HCT116 (cell line): ENCODE measurements at regions not wholly inside any gene's neighbourhood (a gene's known extent, or its start where the extent isn't known, plus 50 kb on each side); places are given as distances from the start of the nearest gene placed in this dataset.

ENCODE experiments used
- ATAC-seq: fragments of 200-7000 bp; cut with Tn5 transposase; 2 replicates; pipeline ENCODE4 v1.9.1; 2020; ENCODE audit warnings: mild to moderate bottlenecking, moderate library complexity
- BruUV-seq: library from RNA; stranded (reverse); fragments of 400-500 nt; replicated peaks from 2 replicates; lab custom pipeline; 2021; lab: Mats Ljungman, UMichigan
- CTCF ChIA-PET: fragments of 300-600 bp; sonication (Branson Sonifier 250); formaldehyde crosslinking; loops from one replicate; lab custom pipeline; 2021; ENCODE audit warnings: antibody characterized with exemption; lab: Charles Lee
- POLR2A ChIA-PET: fragments of 300-600, 350-600 bp; sonication (Branson Sonifier 250); formaldehyde crosslinking; loops from one replicate; lab custom pipeline; 2021; ENCODE audit warnings: antibody characterized with exemption; lab: Charles Lee
- RAD21 ChIA-PET, 2 experiments: fragments of 300-600 bp; sonication (Branson Sonifier 250); formaldehyde crosslinking; loops; one replicate each; lab custom pipeline; 2023; ENCODE audit warnings: low total read pairs in 2 of 2; ENCODE audit not compliant: uncharacterized antibody in 2 of 2, unreplicated experiment in 2 of 2, low non-redundant PET in 1 of 2; lab: Charles Lee
- DNase-seq: peaks from one replicate; pipeline ENCODE4 v3.0.0-alpha.2; 2010; ENCODE audit warnings: low read depth, low spot score
- H2AFZ ChIP-seq: fragments of 200-600 bp; shearing (Covaris generic), sonication (generic); 2 replicates; pipeline ENCODE4 v1.6.1; 2017; ENCODE audit warnings: low read depth, mixed run types, mixed read lengths, antibody characterized with exemption, low read length; ENCODE audit not compliant: poor library complexity, severe bottlenecking
- H3K27ac ChIP-seq: 2 replicates; pipeline ENCODE4 v1.5.1; 2012; ENCODE audit warnings: low read depth, low read length
- H3K27me3 ChIP-seq: fragments of 200-600 bp; sonication (generic); 2 replicates; pipeline ENCODE4 v1.6.1; 2016; ENCODE audit warnings: mixed run types, low read length, mixed read lengths; ENCODE audit not compliant: insufficient read depth
- H3K36me3 ChIP-seq, 2 experiments: fragments of 200-500 bp in 1 of 2; fragments of 200-600 bp in 1 of 2; sonication (Bioruptor generic) in 1 of 2; sonication (generic) in 1 of 2; 2 replicates each; pipeline versions ENCODE4 v1.5.1 to v1.6.1; 2014 to 2016; ENCODE audit warnings: low read length in 2 of 2, inconsistent platforms in 1 of 2, mixed read lengths in 1 of 2, mixed run types in 1 of 2; ENCODE audit not compliant: insufficient read depth in 2 of 2, control insufficient read depth in 1 of 2
- H3K4me1 ChIP-seq, 2 experiments: fragments of 200-600 bp in 1 of 2; sonication (generic) in 1 of 2; 2 replicates each; pipeline versions ENCODE4 v1.5.1 to v1.6.1; 2012 to 2017; ENCODE audit warnings: low read length in 2 of 2, inconsistent platforms in 1 of 2, mild to moderate bottlenecking in 1 of 2, mixed read lengths in 1 of 2, mixed run types in 1 of 2, moderate library complexity in 1 of 2; ENCODE audit not compliant: insufficient read depth in 2 of 2, control insufficient read depth in 1 of 2
- H3K4me2 ChIP-seq: fragments of 200-600 bp; sonication (generic); 2 replicates; pipeline ENCODE4 v1.6.1; 2017; ENCODE audit warnings: mixed run types, low read length, mixed read lengths
- H3K4me3 ChIP-seq, 2 experiments: fragments of 200-600 bp in 1 of 2; sonication (generic) in 1 of 2; replicated peaks in 1 of 2; 2 replicates each; pipeline ENCODE4 v1.5.1; 2011 to 2016; ENCODE audit warnings: low read length in 2 of 2, control low read depth in 1 of 2, low read depth in 1 of 2, mild to moderate bottlenecking in 1 of 2, mixed read lengths in 1 of 2, mixed run types in 1 of 2
- H3K79me2 ChIP-seq: fragments of 200-600 bp; sonication (generic); 2 replicates; pipeline ENCODE4 v1.6.1; 2017; ENCODE audit warnings: mild to moderate bottlenecking, mixed run types, low read length, moderate library complexity, mixed read lengths; ENCODE audit not compliant: insufficient read depth
- H3K9ac ChIP-seq: fragments of 200-600 bp; sonication (generic); 2 replicates; pipeline ENCODE4 v1.6.1; 2016; ENCODE audit warnings: low read length, mixed read lengths
- H3K9me2 ChIP-seq: fragments of 200-600 bp; sonication (generic), shearing (Covaris generic); 2 replicates; pipeline ENCODE4 v1.6.1; 2017; ENCODE audit warnings: mixed run types, mild to moderate bottlenecking, moderate library complexity; ENCODE audit not compliant: insufficient read depth
- H3K9me3 ChIP-seq, 2 experiments: fragments of 200-500 bp in 1 of 2; fragments of 200-600 bp in 1 of 2; sonication (Bioruptor generic) in 1 of 2; sonication (generic) in 1 of 2; 2 replicates each; pipeline ENCODE4 v1.6.1; 2014 to 2017; ENCODE audit warnings: low read length in 2 of 2, mixed read lengths in 2 of 2, inconsistent platforms in 1 of 2, low read depth in 1 of 2, mild to moderate bottlenecking in 1 of 2, mixed run types in 1 of 2, moderate library complexity in 1 of 2; ENCODE audit not compliant: control insufficient read depth in 1 of 2, insufficient read depth in 1 of 2
- H4K20me1 ChIP-seq: fragments of 200-600 bp; sonication (generic), shearing (Covaris generic); 2 replicates; pipeline ENCODE4 v1.6.1; 2017; ENCODE audit warnings: mixed run types, mild to moderate bottlenecking, moderate library complexity; ENCODE audit not compliant: insufficient read depth
- CBX3 ChIP-seq: IDR thresholded peaks from 2 replicates; pipeline ENCODE4 v1.6.1; 2012; ENCODE audit warnings: low read depth
- ELF1 ChIP-seq: IDR thresholded peaks from 2 replicates; pipeline ENCODE4 v1.6.1; 2012; ENCODE audit warnings: low read depth, borderline replicate concordance
- POLR2A ChIP-seq: IDR thresholded peaks from 2 replicates; pipeline ENCODE4 v1.7.0; 2011; ENCODE audit warnings: borderline replicate concordance; ENCODE audit not compliant: insufficient read depth, insufficient read length; ENCODE audit errors: extremely low read depth
- RAD21 ChIP-seq: IDR thresholded peaks from 2 replicates; pipeline ENCODE4 v1.6.1; 2012; ENCODE audit warnings: low read depth, mild to moderate bottlenecking
- TCF7L2 ChIP-seq: IDR thresholded peaks from 2 replicates; pipeline ENCODE4 v1.7.0; 2011; ENCODE audit warnings: borderline replicate concordance, inconsistent platforms; ENCODE audit not compliant: insufficient read depth, insufficient read length; ENCODE audit errors: extremely low read depth
- YY1 ChIP-seq: IDR thresholded peaks from 2 replicates; pipeline ENCODE4 v1.6.1; 2011; ENCODE audit warnings: low read length, low read depth, moderate library complexity, mild to moderate bottlenecking; ENCODE audit not compliant: insufficient replicate concordance; ENCODE audit errors: extremely low read depth
- ZNF274 ChIP-seq: fragments of 200-500 bp; sonication (Bioruptor generic); IDR thresholded peaks from 2 replicates; pipeline ENCODE4 v1.6.1; 2014; ENCODE audit warnings: mild to moderate bottlenecking, low read depth, low read length, inconsistent platforms
- intact Hi-C: fragments of 100-400 bp; cut with micrococcal nuclease; formaldehyde crosslinking; loops from 2 replicates; pipeline ENCODE4 v1.10.0; 2022
- TF ChIP-seq, protein P1 (sequence below): IDR thresholded peaks from 2 replicates; pipeline ENCODE4 v1.6.1; 2012; ENCODE audit warnings: low read depth

DNA sequence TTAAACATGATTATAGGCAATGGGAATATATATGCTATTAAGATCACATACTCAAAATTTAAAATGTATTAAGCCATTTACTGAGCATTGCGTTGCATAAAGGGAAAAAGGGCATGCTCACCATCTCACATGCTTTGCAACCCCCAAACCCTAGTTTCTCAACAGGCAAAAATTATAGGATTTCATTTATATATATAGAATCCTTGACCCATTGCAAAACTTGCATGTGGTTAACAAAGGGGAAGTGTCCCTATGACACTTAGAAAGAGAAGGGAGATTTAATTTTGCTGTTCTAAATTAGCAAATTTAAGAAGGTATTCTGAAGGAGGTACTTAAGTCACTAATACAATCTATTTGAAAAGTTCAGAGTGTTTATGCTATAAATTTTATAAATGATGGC is 837.8 kb downstream of the DIPK2A start:
- RAD21 ChIA-PET = no interaction called here
- CTCF ChIA-PET = no interaction called here
- Histone ChIP-seq H3K27me3 (no peaks in the 10 kb centered on the region), H3K4me2 (no peak overlapping the region), H3K4me1 (no peaks in the 10 kb centered on the region), H3K27ac (no peak overlapping the region), H3K9me2 (no peaks in the 10 kb centered on the region), H3K79me2 (no peaks in the 10 kb centered on the region), H3K4me3 (no peak overlapping the region), H2AFZ (no peak overlapping the region), H4K20me1 (no peaks in the 10 kb centered on the region), H3K9ac (no peak overlapping the region), H3K9me3 (no peaks in the 10 kb centered on the region), H3K36me3 (no peaks in the 10 kb centered on the region)
- DNase-seq = no peak
- intact Hi-C loops = no loop called here
- no TSS peak for BruUV-seq
- no peak for ATAC-seq
- TF ChIP-seq YY1 (no peak), POLR2A (no peak), ELF1 (no peak), CBX3 (no peak), ZNF274 (no peak), RAD21 (no peak), TCF7L2 (no peak)
- TF ChIP-seq, protein P1, sequence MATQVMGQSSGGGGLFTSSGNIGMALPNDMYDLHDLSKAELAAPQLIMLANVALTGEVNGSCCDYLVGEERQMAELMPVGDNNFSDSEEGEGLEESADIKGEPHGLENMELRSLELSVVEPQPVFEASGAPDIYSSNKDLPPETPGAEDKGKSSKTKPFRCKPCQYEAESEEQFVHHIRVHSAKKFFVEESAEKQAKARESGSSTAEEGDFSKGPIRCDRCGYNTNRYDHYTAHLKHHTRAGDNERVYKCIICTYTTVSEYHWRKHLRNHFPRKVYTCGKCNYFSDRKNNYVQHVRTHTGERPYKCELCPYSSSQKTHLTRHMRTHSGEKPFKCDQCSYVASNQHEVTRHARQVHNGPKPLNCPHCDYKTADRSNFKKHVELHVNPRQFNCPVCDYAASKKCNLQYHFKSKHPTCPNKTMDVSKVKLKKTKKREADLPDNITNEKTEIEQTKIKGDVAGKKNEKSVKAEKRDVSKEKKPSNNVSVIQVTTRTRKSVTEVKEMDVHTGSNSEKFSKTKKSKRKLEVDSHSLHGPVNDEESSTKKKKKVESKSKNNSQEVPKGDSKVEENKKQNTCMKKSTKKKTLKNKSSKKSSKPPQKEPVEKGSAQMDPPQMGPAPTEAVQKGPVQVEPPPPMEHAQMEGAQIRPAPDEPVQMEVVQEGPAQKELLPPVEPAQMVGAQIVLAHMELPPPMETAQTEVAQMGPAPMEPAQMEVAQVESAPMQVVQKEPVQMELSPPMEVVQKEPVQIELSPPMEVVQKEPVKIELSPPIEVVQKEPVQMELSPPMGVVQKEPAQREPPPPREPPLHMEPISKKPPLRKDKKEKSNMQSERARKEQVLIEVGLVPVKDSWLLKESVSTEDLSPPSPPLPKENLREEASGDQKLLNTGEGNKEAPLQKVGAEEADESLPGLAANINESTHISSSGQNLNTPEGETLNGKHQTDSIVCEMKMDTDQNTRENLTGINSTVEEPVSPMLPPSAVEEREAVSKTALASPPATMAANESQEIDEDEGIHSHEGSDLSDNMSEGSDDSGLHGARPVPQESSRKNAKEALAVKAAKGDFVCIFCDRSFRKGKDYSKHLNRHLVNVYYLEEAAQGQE = no peak
- POLR2A ChIA-PET = no interaction called here
